Progenitor cell of endocrine pancreas (in vitro differentiated cells): ENCODE measurements at regions not wholly inside any gene's neighbourhood (a gene's known extent, or its start where the extent isn't known, plus 50 kb on each side); places are given as distances from the start of the nearest gene placed in this dataset.
A peak's percentile ranks its signal among the peaks of the same experiment; 100 is the strongest.

Experiments
- DNase-seq: peaks from one replicate; pipeline ENCODE4 v3.0.0; 2021; ENCODE audit warnings: low spot score; ENCODE audit not compliant: unreplicated experiment
- H3K27ac Mint-ChIP-seq: 2 replicates; pipeline ENCODE4 v1.8.0; 2021; ENCODE audit warnings: mild to moderate bottlenecking, moderate library complexity, mixed read lengths
- H3K27me3 Mint-ChIP-seq: 2 replicates; pipeline ENCODE4 v1.8.0; 2021; ENCODE audit warnings: mixed read lengths
- H3K36me3 Mint-ChIP-seq: 2 replicates; pipeline ENCODE4 v1.8.0; 2022; ENCODE audit warnings: mixed read lengths; ENCODE audit not compliant: insufficient read depth
- H3K4me1 Mint-ChIP-seq: 2 replicates; pipeline ENCODE4 v1.8.0; 2021; ENCODE audit warnings: low read depth, mixed read lengths
- H3K4me3 Mint-ChIP-seq: 2 replicates; pipeline ENCODE4 v1.8.0; 2021; ENCODE audit warnings: low read depth, mild to moderate bottlenecking, moderate library complexity, mixed read lengths
- H3K9me3 Mint-ChIP-seq: 2 replicates; pipeline ENCODE4 v1.8.0; 2021; ENCODE audit warnings: low read depth, mixed read lengths
- TF ChIP-seq, protein P1 (sequence below): fragments of 200-600 bp; sonication (generic); IDR thresholded peaks from one replicate; pipeline ENCODE4 v1.5.0; 2021; ENCODE audit warnings: antibody characterized with exemption, mild to moderate bottlenecking; ENCODE audit not compliant: unreplicated experiment

DNA sequence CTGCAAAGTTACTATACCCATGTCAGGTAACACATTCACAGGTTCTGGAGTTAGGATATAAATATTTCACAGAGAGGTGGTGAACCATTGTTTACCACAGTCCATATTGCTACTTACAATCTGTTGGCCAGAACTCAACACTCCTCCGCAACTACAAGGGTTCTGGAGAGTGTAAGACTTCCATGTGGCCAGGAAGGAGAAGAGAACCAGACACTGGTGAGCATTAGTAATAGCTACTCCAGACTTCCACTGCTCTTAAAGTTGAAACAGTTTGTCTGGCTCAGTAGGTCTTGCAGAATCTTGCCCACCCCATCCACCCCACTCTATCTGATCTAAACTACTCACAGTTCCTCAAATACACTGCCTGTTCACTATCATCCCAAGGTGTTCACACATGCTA is 369.6 kb downstream of the DUSP6 start:
- H3K9me3 Mint-ChIP-seq, result peaks cover 3% of the 10 kb centered on the region
- no peaks in the 10 kb centered on the region for H3K4me1 Mint-ChIP-seq
- no peak overlapping the region for H3K4me3 Mint-ChIP-seq
- TF ChIP-seq, protein P1, sequence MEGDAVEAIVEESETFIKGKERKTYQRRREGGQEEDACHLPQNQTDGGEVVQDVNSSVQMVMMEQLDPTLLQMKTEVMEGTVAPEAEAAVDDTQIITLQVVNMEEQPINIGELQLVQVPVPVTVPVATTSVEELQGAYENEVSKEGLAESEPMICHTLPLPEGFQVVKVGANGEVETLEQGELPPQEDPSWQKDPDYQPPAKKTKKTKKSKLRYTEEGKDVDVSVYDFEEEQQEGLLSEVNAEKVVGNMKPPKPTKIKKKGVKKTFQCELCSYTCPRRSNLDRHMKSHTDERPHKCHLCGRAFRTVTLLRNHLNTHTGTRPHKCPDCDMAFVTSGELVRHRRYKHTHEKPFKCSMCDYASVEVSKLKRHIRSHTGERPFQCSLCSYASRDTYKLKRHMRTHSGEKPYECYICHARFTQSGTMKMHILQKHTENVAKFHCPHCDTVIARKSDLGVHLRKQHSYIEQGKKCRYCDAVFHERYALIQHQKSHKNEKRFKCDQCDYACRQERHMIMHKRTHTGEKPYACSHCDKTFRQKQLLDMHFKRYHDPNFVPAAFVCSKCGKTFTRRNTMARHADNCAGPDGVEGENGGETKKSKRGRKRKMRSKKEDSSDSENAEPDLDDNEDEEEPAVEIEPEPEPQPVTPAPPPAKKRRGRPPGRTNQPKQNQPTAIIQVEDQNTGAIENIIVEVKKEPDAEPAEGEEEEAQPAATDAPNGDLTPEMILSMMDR, result no peak
- H3K36me3 Mint-ChIP-seq, result no peaks in the 10 kb centered on the region
- H3K27ac Mint-ChIP-seq, result no peak overlapping the region
- H3K27me3 Mint-ChIP-seq, result peaks cover 11% of the 10 kb centered on the region
- DNase-seq, result no peak

DNA sequence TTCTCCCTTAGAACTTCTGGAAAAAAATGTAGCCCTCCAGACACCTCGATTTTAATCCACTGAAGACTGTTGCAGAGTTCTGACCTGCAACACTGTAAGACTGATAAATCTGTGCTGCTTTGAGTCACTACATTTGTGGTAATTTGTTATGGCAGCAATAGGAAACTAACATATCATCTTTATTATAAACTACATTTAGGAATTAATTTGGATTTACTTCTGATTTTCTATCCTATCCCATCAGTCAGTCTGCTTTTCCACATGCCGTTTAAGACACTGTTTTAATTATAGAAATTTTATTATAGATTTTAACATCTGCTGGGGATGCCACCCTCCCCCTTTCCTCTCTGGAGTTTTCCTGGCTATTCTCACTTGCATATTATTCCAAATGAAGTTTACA is 375.2 kb downstream of the DUSP6 start:
- TF ChIP-seq, protein P1, result no peak
- Mint-ChIP-seq H3K9me3 (no peaks in the 10 kb centered on the region), H3K36me3 (no peaks in the 10 kb centered on the region), H3K27me3 (peaks cover 8% of the 10 kb centered on the region), H3K27ac (peak overlapping the region; percentile 51), H3K4me3 (no peak overlapping the region), H3K4me1 (no peaks in the 10 kb centered on the region)
- no peak for DNase-seq

DNA sequence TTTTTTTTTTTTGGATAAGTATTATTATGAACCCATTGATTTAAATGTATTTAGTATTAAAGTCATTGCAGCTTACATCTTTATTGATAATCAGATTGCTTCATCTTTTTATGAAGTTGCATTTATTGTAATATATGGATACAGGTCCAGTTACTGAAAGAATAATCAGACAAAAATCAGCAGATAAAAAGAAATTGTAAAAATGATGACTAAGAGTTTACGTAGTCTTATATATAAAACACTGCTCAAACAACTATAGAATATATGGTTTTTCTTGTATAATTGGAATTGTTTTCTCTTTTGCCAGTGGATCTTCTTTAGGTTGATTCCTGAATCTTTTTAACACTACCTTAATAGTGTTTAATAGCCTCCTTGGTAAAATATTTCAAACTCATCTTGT is 378.3 kb downstream of the DUSP6 start:
- no peak overlapping the region for H3K4me3 Mint-ChIP-seq
- no peaks in the 10 kb centered on the region for H3K9me3 Mint-ChIP-seq
- no peaks in the 10 kb centered on the region for H3K27me3 Mint-ChIP-seq
- H3K27ac Mint-ChIP-seq, result no peak overlapping the region
- TF ChIP-seq, protein P1, result no peak
- no peaks in the 10 kb centered on the region for H3K4me1 Mint-ChIP-seq
- no peaks in the 10 kb centered on the region for H3K36me3 Mint-ChIP-seq
- no peak for DNase-seq

DNA sequence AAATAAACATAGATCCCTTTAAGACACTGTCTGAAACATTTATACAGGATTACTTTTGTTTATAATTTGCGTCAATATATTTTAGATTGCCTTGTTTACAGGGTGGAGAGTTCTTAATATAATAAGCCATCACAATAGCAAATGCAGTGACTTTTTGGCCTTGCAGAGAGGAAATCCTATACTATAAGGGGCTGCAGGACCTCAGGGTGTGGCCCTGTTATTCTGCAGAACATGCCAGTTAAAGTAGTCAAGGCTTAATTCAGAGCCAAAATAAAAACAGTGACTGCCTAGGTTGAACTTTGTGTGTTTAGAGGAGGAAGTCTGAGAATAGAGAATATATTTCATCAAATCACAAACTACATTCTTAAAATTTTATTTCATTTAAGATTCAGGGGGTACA is 381.6 kb downstream of the DUSP6 start:
- Mint-ChIP-seq H3K27ac (no peak overlapping the region), H3K36me3 (no peaks in the 10 kb centered on the region), H3K4me1 (no peaks in the 10 kb centered on the region), H3K27me3 (no peaks in the 10 kb centered on the region), H3K4me3 (no peak overlapping the region), H3K9me3 (no peaks in the 10 kb centered on the region)
- TF ChIP-seq, protein P1, result no peak
- no peak for DNase-seq

DNA sequence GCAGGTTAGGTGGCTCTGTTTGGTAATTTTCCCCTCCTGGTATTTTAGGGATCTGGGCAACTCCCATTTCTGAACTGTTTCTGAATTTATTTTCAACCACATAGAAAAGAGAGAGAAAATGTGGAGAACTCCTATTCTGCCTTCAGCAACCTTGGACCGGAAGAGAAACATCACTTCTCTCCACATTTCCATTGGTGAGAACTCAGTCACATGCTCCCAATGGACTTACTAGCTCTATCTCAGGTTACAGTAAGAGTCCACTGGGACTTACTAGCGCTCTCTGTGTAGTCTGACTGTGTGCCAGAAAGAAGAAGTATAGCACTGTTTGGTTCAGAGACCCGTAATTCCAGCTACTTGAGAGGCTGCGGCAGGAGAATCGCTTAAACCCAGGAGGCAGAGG is 383.2 kb downstream of the DUSP6 start:
- Mint-ChIP-seq H3K4me1 (no peaks in the 10 kb centered on the region), H3K27me3 (no peaks in the 10 kb centered on the region), H3K27ac (no peak overlapping the region), H3K9me3 (no peaks in the 10 kb centered on the region), H3K4me3 (no peak overlapping the region), H3K36me3 (no peaks in the 10 kb centered on the region)
- DNase-seq, result no peak
- TF ChIP-seq, protein P1, result no peak
